CD4-positive, CD25-positive, alpha-beta regulatory T cell (primary cell): ENCODE measurements at regions not wholly inside any gene's neighbourhood (a gene's known extent, or its start where the extent isn't known, plus 50 kb on each side); places are given as distances from the start of the nearest gene placed in this dataset.

ENCODE experiments used
- ATAC-seq, 2 donors: fragments of 150-1000 bp; cut with Tn5 transposase; one replicate each; pipeline ENCODE4 v1.10.0; 2021; ENCODE audit warnings: low read depth in 2 of 2, moderate number of reproducible peaks in 2 of 2, moderate library complexity in 1 of 2
- DNase-seq, 3 donors: peaks; one replicate each; pipeline versions ENCODE4 v3.0.0 to v3.0.0-alpha.2; 2012 to 2022; ENCODE audit warnings: mixed read lengths in 1 of 3
- H3K27ac ChIP-seq: one replicate; pipeline ENCODE4 v1.7.0; 2013; ENCODE audit warnings: mild to moderate bottlenecking, low read length; ENCODE audit not compliant: insufficient read depth, poor library complexity, severe bottlenecking
- H3K27me3 ChIP-seq: one replicate; pipeline ENCODE4 v1.7.0; 2013; ENCODE audit warnings: low read length; ENCODE audit not compliant: control insufficient read depth, insufficient read depth
- H3K36me3 ChIP-seq: one replicate; pipeline ENCODE4 v1.7.0; 2013; ENCODE audit warnings: mild to moderate bottlenecking, low read length, moderate library complexity; ENCODE audit not compliant: control insufficient read depth, insufficient read depth
- H3K4me1 ChIP-seq: 2 replicates; pipeline ENCODE4 v1.7.0; 2013; ENCODE audit warnings: mild to moderate bottlenecking, low read length; ENCODE audit not compliant: insufficient read depth, control insufficient read depth, poor library complexity, severe bottlenecking
- H3K4me3 ChIP-seq: one replicate; pipeline ENCODE4 v1.7.0; 2013; ENCODE audit warnings: low read depth, mild to moderate bottlenecking, low read length, moderate library complexity
- H3K9me3 ChIP-seq, 2 experiments: 1 replicate in 1 of 2; 2 replicates in 1 of 2; pipeline ENCODE4 v1.7.0; 2013; ENCODE audit warnings: low read length in 2 of 2, mild to moderate bottlenecking in 1 of 2, moderate library complexity in 1 of 2; ENCODE audit not compliant: control insufficient read depth in 2 of 2
- H3K27ac Mint-ChIP-seq, 3 donors: one replicate each; pipeline ENCODE4 v1.8.0; 2020 to 2022; ENCODE audit warnings: mild to moderate bottlenecking in 3 of 3, mixed read lengths in 3 of 3, moderate library complexity in 2 of 3
- H3K27me3 Mint-ChIP-seq: one replicate; pipeline ENCODE4 v1.8.0; 2022; ENCODE audit warnings: mild to moderate bottlenecking, mixed read lengths
- H3K36me3 Mint-ChIP-seq: one replicate; pipeline ENCODE4 v1.8.0; 2020; ENCODE audit warnings: mixed read lengths
- H3K4me1 Mint-ChIP-seq, 4 donors: one replicate each; pipeline ENCODE4 v1.8.0; 2020 to 2022; ENCODE audit warnings: mixed read lengths in 4 of 4, mild to moderate bottlenecking in 1 of 4
- H3K4me3 Mint-ChIP-seq, 4 donors: one replicate each; pipeline ENCODE4 v1.8.0; 2020 to 2022; ENCODE audit warnings: mild to moderate bottlenecking in 4 of 4, mixed read lengths in 4 of 4, moderate library complexity in 3 of 4
- H3K9me3 Mint-ChIP-seq, 7 donors: one replicate each; pipeline ENCODE4 v1.8.0; 2020 to 2022; ENCODE audit warnings: mixed read lengths in 7 of 7, mild to moderate bottlenecking in 3 of 7, moderate library complexity in 2 of 7

GRCh38 chr18:25423760-25424159, 71.8 kb upstream of the ZNF521 start:
- H3K36me3 Mint-ChIP-seq, result no peaks in the 10 kb centered on the region
- Histone ChIP-seq H3K27ac (no peak overlapping the region), H3K4me3 (no peak overlapping the region), H3K27me3 (no peaks in the 10 kb centered on the region), H3K36me3 (no peaks in the 10 kb centered on the region), H3K9me3 (no peaks in the 10 kb centered on the region), H3K4me1 (no peaks in the 10 kb centered on the region)
- peaks cover 0 to 3% (median 0%) of the 10 kb centered on the region in 7 donors for H3K9me3 Mint-ChIP-seq
- no peaks in the 10 kb centered on the region for H3K4me1 Mint-ChIP-seq
- no peak overlapping the region for H3K27ac Mint-ChIP-seq
- H3K4me3 Mint-ChIP-seq, result no peak overlapping the region
- DNase-seq, result no peak
- ATAC-seq, result no peak
- H3K27me3 Mint-ChIP-seq, result no peaks in the 10 kb centered on the region

DNA sequence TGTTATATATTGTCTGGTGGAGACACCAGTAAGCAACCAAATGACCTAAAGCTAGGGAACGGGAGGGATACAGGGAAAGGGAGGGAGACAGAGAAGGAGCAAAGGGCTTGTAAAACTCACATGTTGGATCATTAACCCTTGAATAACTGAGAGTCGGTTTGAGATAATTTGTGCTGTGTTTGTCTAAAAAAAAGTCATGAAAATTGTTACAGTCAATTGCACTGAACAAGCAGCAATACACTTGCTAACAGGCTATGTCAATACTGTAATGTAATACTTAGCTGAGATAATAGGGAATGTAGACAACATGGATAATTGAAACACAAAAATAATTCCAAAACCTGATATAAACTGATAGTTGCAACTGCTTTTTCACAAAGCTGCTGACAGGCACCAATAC, 71.3 kb upstream of the ZNF521 start:
- H3K9me3 Mint-ChIP-seq, result peaks cover 0 to 3% (median 0%) of the 10 kb centered on the region in 7 donors
- H3K36me3 Mint-ChIP-seq, result no peaks in the 10 kb centered on the region
- H3K36me3 ChIP-seq, result no peaks in the 10 kb centered on the region
- H3K27me3 Mint-ChIP-seq, result no peaks in the 10 kb centered on the region
- DNase-seq, result no peak
- no peaks in the 10 kb centered on the region for H3K4me1 ChIP-seq
- H3K4me3 ChIP-seq, result no peak overlapping the region
- no peak overlapping the region for H3K27ac Mint-ChIP-seq
- no peaks in the 10 kb centered on the region for H3K27me3 ChIP-seq
- no peak overlapping the region for H3K27ac ChIP-seq
- H3K4me3 Mint-ChIP-seq, result no peak overlapping the region
- no peaks in the 10 kb centered on the region for H3K9me3 ChIP-seq
- H3K4me1 Mint-ChIP-seq, result no peaks in the 10 kb centered on the region
- ATAC-seq, result no peak

- no peak overlapping the region for H3K4me3 Mint-ChIP-seq
Measured at GRCh38 chr18:25422230-25422629, 70.3 kb upstream of the ZNF521 start.

DNA sequence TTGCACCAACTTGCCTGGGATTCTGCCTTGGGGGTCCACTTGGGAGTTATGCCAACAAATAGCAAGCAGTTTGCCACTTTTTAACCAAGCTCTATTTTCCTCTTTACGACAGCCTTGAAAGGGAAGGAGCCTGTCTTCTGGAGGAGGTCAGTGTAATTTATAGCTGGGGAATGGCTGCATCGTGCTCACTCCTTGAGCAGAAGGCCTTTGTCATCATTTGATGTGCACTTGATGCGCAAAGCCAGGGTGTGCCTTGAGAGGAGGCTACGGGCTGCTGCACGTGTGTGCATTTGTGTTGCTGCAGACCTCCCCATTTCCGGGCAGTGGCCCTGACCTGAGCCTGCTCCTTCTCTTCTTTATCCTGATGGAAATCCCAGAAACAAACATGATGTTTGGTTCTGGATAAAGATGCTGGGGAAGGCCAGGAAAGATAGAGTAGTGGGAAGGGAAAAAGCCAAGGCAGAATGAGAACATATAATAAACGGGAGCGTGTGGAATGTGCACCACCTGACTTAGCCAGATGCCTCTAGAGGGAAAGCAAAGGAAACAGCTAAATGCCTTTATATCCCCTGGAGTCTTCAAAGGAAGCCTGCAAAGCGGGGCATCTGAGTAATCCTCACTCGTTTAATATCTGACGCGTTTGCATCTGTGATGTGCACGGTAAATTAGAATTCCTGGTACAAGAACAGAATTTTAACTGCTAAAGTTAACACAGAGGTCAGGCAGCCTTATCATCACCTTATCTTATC, 68.3 kb upstream of the ZNF521 start:
- Mint-ChIP-seq H3K9me3 (peaks cover 0 to 7% (median 0%) of the 10 kb centered on the region in 7 donors), H3K4me1 (no peaks in the 10 kb centered on the region), H3K36me3 (no peaks in the 10 kb centered on the region), H3K4me3 (no peak overlapping the region), H3K27ac (no peak overlapping the region), H3K27me3 (no peaks in the 10 kb centered on the region)
- no peaks in the 10 kb centered on the region for H3K9me3 ChIP-seq
- no peak overlapping the region for H3K27ac ChIP-seq
- no peak overlapping the region for H3K4me3 ChIP-seq
- H3K27me3 ChIP-seq, result no peaks in the 10 kb centered on the region
- no peaks in the 10 kb centered on the region for H3K36me3 ChIP-seq
- no peak for ATAC-seq
- H3K4me1 ChIP-seq, result no peaks in the 10 kb centered on the region
- DNase-seq, result no peak

More at GRCh38 chr18:25422230-25422629, 70.3 kb upstream of the ZNF521 start:
- Mint-ChIP-seq H3K9me3 (peaks cover 0 to 3% (median 0%) of the 10 kb centered on the region in 7 donors), H3K36me3 (no peaks in the 10 kb centered on the region), H3K27ac (no peak overlapping the region), H3K27me3 (no peaks in the 10 kb centered on the region), H3K4me1 (no peaks in the 10 kb centered on the region)
- H3K4me1 ChIP-seq, result no peaks in the 10 kb centered on the region
- H3K9me3 ChIP-seq, result no peaks in the 10 kb centered on the region
- H3K4me3 ChIP-seq, result no peak overlapping the region
- no peaks in the 10 kb centered on the region for H3K36me3 ChIP-seq
- no peak overlapping the region for H3K27ac ChIP-seq
- DNase-seq (no peak), ATAC-seq (no peak)
- no peaks in the 10 kb centered on the region for H3K27me3 ChIP-seq

GRCh38 chr18:25416374-25416773, 64.4 kb upstream of the ZNF521 start:
- H3K27me3 Mint-ChIP-seq, result no peaks in the 10 kb centered on the region
- Histone ChIP-seq H3K36me3 (no peaks in the 10 kb centered on the region), H3K4me1 (no peaks in the 10 kb centered on the region), H3K9me3 (no peaks in the 10 kb centered on the region), H3K27me3 (no peaks in the 10 kb centered on the region), H3K27ac (no peak overlapping the region), H3K4me3 (no peak overlapping the region)
- no peaks in the 10 kb centered on the region for H3K4me1 Mint-ChIP-seq
- no peak overlapping the region for H3K4me3 Mint-ChIP-seq
- ATAC-seq (no peak), DNase-seq (no peak)
- no peak overlapping the region for H3K27ac Mint-ChIP-seq
- no peaks in the 10 kb centered on the region for H3K36me3 Mint-ChIP-seq
- H3K9me3 Mint-ChIP-seq, result peaks cover 0 to 4% (median 2%) of the 10 kb centered on the region in 7 donors

- Histone ChIP-seq H3K27ac (no peak overlapping the region), H3K36me3 (no peaks in the 10 kb centered on the region), H3K9me3 (no peaks in the 10 kb centered on the region), H3K27me3 (no peaks in the 10 kb centered on the region), H3K4me3 (no peak overlapping the region), H3K4me1 (no peaks in the 10 kb centered on the region)
- H3K36me3 Mint-ChIP-seq, result no peaks in the 10 kb centered on the region
- no peaks in the 10 kb centered on the region for H3K27me3 Mint-ChIP-seq
- no peak overlapping the region for H3K27ac Mint-ChIP-seq
- no peaks in the 10 kb centered on the region for H3K4me1 Mint-ChIP-seq
- no peak overlapping the region for H3K4me3 Mint-ChIP-seq
- H3K9me3 Mint-ChIP-seq, result peaks cover 0 to 4% (median 2%) of the 10 kb centered on the region in 7 donors
- DNase-seq (no peak), ATAC-seq (no peak)
Measured at GRCh38 chr18:25409971-25410370, 58.0 kb upstream of the ZNF521 start.

GRCh38 chr18:25408293-25408692, 56.3 kb upstream of the ZNF521 start:
- Histone ChIP-seq H3K4me1 (no peaks in the 10 kb centered on the region), H3K9me3 (no peaks in the 10 kb centered on the region), H3K36me3 (no peaks in the 10 kb centered on the region), H3K27ac (no peak overlapping the region), H3K4me3 (no peak overlapping the region), H3K27me3 (no peaks in the 10 kb centered on the region)
- Mint-ChIP-seq H3K4me1 (no peaks in the 10 kb centered on the region), H3K27ac (no peak overlapping the region), H3K4me3 (no peak overlapping the region), H3K27me3 (no peaks in the 10 kb centered on the region), H3K36me3 (no peaks in the 10 kb centered on the region), H3K9me3 (peaks cover 0 to 4% (median 1%) of the 10 kb centered on the region in 7 donors)
- ATAC-seq (no peak), DNase-seq (no peak)
